Activated T-helper 1 cell treated with Interleukin-2 at 50 U/mL for 16 hours (primary cell): ENCODE measurements at regions not wholly inside any gene's neighbourhood (a gene's known extent, or its start where the extent isn't known, plus 50 kb on each side); places are given as distances from the start of the nearest gene placed in this dataset.
A peak's percentile ranks its signal among the peaks of the same experiment; 100 is the strongest.

Source experiments
- DNase-seq: peaks from one replicate; pipeline ENCODE4 v3.0.0-alpha.2; 2020; ENCODE audit warnings: low read depth

DNA sequence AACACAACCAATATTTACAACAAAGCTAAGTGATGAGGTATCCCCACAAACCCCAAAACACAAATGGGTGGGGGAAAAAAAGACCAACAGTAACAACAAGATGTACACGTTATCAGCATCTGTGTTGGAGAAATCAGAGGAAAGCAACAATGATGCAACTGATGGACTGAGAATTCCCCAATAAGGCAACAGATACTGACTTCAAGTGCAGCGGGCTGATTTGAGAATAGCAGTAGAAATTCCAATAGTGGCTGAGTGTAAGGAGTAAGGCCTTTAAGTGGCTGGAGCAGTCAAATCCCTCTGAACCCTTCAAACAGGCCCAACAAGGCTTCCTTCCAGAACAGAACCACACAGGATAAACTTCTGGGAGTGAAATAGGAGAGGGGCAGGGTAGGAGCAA is 97.6 kb downstream of the TM2D1 start:
- no peak for DNase-seq

DNA sequence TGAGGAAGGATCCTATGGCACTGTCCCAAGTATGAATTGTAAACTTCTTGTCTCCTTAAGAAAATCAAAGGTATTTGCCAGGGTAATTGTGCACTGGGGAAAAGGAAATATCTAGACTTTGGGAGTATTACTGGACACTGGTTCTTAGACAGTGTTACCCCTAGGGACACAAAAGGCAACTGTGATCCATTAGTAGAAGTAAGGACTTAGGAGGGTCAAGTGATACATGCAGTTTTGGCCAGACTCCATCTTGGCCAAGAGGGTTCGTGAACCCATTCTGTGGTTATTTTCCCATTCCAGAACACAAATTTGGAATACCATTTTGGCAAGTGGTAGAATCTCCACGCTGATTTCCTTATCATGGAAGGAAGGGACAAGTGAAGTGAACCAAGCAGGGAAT is 98.1 kb downstream of the TM2D1 start:
- DNase-seq: no peak

GRCh38 chr1:61623852-61624251 is 101.1 kb downstream of the TM2D1 start:
- DNase-seq: no peak

DNA sequence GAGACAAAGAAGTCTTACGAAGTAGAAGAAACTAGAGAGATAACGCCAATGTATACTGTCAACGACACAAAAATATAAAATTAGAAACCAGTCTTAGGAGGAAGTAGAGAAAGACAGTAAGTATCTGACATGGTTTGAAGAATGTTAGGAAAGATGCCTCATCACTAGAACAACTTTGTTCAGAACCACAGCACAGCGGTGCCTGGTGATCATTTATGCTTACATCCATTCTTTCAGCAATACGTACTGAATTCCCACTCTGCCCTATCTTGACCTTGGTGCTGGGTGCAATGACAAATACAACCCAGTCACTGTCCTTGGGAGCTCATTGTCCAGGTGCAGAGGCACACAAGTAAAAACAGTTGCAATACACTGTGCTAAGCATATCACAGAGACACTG is 104.4 kb downstream of the TM2D1 start:
- DNase-seq: no peak

- no peak for DNase-seq
Observed at GRCh38 chr1:61618755-61619154, 106.2 kb downstream of the TM2D1 start.

DNA sequence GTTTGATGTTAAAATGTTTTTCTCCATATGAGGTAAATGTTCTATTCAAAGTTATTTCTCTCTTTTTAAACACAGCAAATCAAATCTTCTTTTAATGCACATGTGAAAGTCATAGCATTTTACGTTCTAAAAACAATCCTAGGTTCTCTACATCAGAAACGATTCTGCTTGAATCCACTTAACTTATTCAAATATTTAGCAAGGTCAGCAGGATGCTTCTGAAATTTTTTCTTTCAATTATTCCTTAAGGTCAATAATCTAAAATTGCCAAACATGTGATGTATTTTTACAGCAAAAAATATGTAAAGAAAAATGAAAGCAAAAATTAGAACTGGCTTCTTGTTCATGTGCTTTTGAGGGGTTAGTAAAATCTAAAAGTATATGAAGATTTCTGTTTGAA is 106.7 kb downstream of the TM2D1 start:
- DNase-seq: no peak

- no peak for DNase-seq
Observed at GRCh38 chr1:61616830-61617229, 108.1 kb downstream of the TM2D1 start.

GRCh38 chr1:61612602-61613001 is 112.3 kb downstream of the TM2D1 start:
- DNase-seq: no peak

DNA sequence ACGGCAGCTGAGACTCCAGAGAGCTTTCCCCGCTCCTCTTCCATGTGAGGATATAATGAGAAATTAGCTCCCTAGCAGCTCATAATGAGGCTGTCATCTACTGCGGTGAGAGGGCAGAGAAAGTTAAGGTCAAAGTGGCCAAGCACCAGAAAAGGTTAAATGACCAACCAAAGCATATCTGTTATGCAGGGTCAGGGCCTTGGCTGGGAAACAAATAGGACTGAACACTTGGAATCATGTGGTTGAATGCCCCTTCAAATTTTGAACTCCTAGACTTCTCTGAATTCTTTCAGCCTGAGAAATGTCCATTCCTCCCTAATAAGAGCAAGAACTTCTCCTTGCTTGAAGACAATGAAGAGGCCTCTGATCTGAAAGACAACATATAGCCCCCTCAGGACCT is 115.9 kb downstream of the TM2D1 start:
- DNase-seq: no peak

DNA sequence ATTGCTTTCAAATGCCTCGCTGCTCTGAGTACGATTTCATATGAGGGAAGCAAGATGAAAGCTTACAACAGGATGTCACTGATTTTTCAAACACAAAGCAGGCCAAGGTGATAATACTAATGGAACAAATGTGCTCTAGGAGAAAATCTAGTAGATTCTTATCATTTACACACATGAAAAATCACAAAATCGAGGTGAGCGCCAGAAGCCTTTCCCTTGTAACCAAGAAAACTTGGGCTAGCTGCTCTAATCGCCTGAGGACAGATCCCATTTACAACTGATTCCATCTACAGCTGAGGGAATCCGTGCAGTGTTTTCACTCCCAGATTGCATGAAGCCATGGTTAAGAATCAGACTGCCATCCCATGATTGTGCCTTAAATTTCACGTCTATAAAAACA is 117.5 kb downstream of the TM2D1 start:
- no peak for DNase-seq

DNA sequence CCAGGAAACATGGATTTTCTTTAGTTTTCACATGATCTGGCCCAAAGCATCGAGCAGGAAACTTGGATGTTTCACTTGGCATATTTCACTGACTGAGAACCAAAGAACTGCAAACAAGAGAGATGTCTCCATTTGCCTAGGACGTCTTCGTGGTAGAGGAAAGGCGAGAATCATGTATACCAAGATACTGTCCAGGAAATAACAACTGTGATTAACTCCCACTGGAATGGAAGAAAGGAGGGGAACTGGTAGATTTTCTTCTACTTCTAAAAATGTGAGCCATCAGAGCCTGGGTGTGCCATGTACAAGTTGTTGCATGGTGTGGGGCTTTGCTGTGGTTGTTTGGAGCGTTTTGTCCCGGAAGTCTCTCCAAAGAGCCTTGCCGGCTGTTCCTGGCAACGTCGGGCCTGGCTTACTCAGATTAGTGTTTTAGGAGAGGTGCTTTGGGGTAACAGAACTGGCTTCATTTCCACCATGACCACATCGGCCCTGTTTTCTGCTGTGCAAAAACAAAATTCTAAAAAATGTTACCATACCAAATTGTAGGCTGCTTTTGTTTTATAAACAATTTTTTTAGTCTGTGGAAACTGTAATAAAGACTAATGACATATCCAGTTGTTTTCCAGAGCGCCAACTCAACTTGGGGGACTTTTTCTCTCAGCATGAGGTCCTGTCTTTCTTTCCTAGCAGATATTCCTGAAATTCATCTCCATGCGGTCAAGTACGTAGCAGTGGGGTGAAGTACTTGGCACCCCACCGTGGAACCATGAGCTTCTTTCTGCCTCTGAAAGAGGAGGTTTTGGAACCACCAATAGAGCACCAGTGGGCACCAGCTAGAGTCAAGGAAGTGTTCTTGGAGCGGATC is 118.3 kb downstream of the TM2D1 start:
- DNase-seq: no peak

- no peak for DNase-seq
Observed at GRCh38 chr1:61605607-61606321, 119.2 kb downstream of the TM2D1 start.

GRCh38 chr1:61604684-61605083 is 120.3 kb downstream of the TM2D1 start:
- DNase-seq: no peak

- no peak for DNase-seq
Observed at GRCh38 chr1:61604261-61604660, 120.7 kb downstream of the TM2D1 start.

DNA sequence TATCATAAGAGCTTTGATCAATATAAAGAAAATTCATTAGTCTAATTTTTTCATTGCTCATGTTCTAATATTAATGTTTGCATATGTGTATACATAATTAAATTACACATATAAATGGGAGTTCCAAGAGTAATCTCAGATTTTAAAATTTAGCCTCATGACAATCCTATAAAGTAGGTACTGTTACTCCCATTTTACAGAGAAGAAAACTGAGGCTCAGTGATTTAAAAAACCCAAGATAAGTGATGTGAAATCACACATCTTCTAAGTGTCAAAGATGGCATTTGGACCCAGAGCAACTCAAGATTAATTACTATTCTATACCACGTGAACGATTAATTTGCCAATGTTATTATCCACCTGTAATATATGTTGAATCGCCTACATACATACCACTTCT is 122.3 kb downstream of the TM2D1 start:
- no peak for DNase-seq

GRCh38 chr1:61597601-61598000 is 127.3 kb downstream of the TM2D1 start:
- no peak for DNase-seq

GRCh38 chr1:61593331-61593730 is 131.6 kb downstream of the TM2D1 start:
- no peak for DNase-seq

DNA sequence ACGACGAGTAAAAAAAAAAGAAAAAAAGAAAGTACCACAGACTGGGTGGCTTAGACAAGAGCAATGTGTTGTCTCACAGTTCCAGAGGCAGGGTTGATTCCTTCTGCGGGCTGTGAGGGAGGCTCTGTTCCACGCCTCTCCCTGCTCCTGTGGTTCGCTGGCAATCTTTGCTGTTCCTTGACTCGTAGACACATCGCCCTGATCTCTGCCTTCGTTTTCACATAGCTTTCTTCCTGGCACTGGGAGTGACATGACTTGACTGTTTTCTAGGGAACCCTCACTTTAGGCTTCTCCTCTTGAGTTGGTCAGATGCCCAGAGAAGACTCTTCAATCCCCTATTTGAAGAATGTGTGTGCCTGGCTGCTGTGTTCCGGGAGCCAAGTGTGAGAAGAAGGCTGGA is 133.6 kb downstream of the TM2D1 start:
- no peak for DNase-seq

DNA sequence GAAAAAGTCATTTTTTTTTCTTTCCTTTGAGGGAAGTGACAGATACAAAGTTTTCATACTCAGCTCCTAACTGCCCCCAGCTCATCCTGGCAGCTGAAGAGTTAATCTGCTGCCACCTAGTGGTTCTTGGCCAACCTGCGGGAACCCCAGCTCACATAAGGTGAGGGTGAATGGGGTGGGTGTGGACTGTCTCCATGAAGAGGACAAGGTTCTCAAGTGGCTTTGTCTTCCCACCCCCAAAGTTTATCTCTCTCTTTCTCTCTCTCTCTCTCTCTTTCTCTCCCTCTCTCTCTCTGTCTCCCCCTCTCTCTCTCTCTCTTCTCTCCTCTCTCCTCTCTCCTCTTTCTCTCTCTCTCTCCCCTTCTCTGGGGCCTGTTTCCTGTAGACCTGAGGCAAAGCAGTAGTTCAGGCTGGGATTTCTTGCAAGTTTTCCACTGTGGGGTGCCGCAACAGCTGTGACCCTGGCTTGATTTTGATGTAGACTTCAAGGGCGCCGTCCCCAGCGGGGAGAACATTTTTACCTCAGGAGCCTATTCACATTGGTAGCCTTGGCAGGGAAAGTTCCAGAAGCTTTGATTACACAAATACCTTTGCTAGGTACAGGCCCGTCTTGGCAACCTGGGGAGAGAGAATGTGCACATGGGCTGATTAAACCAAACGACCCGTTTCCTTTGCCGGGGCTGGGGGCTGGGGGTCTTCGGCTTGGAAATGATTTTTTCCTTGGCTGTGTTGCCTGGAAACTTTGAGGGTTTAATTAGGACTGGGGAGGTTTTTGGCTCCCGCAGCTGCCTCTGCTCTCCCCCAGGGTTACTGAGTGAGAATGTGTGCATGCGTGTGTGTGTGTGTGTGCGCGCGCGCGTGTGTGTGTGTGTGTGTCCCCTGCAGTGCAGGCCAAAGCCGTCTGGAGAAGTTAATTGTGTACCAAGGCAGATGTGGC is 135.9 kb downstream of the TM2D1 start:
- peak; percentile 17 for DNase-seq

DNA sequence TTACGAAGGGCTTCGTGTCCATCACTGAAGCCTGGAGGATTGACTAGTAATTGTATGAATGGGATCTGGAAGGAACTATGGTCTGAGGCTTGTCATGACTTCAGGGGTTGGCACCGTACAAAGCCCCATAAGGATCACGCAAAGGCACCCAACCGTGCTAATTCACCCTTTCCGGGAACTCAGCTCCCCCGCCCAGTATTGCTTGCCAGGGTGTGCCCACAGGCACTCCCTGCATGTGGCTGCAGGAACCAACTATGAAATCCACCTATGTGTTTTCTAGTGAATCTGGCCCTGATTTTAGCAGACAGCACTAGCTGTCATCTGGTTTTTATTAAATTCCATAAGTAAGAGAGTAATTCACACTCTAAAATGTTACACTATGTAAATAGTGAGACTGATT is 139.2 kb downstream of the TM2D1 start:
- DNase-seq: no peak

DNA sequence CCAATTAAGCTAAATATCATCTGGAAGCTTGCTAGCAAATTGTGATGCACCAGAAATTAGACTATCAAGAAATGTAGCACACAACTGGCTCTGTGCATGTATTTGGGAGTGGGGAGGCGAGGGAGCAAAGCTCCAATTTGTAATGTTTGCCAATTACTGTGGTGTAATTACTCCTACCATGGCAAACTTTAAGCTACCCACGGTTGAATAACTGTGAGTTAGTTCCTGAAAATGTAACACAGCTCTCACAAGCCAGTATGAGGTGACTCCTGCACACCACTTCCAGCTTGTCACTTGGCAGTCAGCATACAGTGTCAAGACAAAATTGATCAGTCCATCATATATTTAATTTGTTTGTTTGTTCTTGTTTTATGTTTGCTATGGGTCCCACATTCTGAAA is 141.2 kb downstream of the TM2D1 start:
- DNase-seq: no peak

DNA sequence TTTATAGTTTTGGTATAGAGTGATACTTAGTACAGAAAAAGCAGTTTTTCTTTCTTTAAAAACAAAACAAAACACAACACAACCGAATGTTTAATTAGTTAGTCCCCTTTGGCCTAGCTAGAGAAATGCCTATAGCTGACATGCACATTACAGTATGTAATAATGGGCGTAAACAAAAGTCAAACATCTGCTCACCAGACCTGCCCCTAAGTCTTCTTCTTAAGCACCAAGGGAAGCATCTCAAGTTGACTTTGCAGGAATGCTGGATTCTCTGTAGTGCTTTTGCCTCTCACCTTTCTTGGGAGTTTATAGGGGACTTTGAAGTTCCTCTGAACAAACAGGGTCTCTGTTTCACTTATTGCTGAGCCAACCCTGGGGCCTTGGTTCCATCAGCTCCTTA is 143.7 kb downstream of the TM2D1 start:
- DNase-seq: no peak

- DNase-seq: no peak
Observed at GRCh38 chr1:61580417-61580816, 144.5 kb downstream of the TM2D1 start.
